ENCODE measurements at regions not wholly inside any gene's neighbourhood (a gene's known extent, or its start where the extent isn't known, plus 50 kb on each side); places are given as distances from the start of the nearest gene placed in this dataset.

GRCh38 chr7:91519241-91520158, 255.3 kb downstream of the FZD1 start:
- Histone ChIP-seq H3K9me2 (replicated peaks; ENCODE audit: insufficient read depth, low read length) (no peaks in the 10 kb centered on the region), H3K9ac (ENCODE audit: low read length) (no peak overlapping the region), H3K27me3 (ENCODE audit: low read length) (no peaks in the 10 kb centered on the region), H2AFZ (ENCODE audit: low read length) (no peak overlapping the region), H3K9me3 (ENCODE audit: low read length) (no peaks in the 10 kb centered on the region), H3K4me1 (ENCODE audit: low read length) (no peaks in the 10 kb centered on the region), H4K20me1 (ENCODE audit: insufficient read depth, low read depth, low read length) (no peaks in the 10 kb centered on the region), H3K79me2 (ENCODE audit: low read length) (no peaks in the 10 kb centered on the region), H3K4me3 (ENCODE audit: low read length) (no peak overlapping the region), H3K36me3 (ENCODE audit: insufficient read depth, low read length) (no peaks in the 10 kb centered on the region), H3K4me2 (ENCODE audit: low read depth, low read length, poor library complexity, severe bottlenecking) (no peak overlapping the region), H3K27ac (ENCODE audit: low read length) (no peak overlapping the region)
- DNase-seq = no peak

GRCh38 chr7:91520645-91521044, 256.4 kb downstream of the FZD1 start:
- Histone ChIP-seq H3K9ac (ENCODE audit: low read length) (no peak overlapping the region), H3K9me3 (ENCODE audit: low read length) (no peaks in the 10 kb centered on the region), H3K27ac (ENCODE audit: low read length) (no peak overlapping the region), H4K20me1 (ENCODE audit: insufficient read depth, low read depth, low read length) (no peaks in the 10 kb centered on the region), H2AFZ (ENCODE audit: low read length) (no peak overlapping the region), H3K27me3 (ENCODE audit: low read length) (no peaks in the 10 kb centered on the region), H3K9me2 (replicated peaks; ENCODE audit: insufficient read depth, low read length) (no peaks in the 10 kb centered on the region), H3K79me2 (ENCODE audit: low read length) (no peaks in the 10 kb centered on the region), H3K4me2 (ENCODE audit: low read depth, low read length, poor library complexity, severe bottlenecking) (no peak overlapping the region), H3K36me3 (ENCODE audit: insufficient read depth, low read length) (no peaks in the 10 kb centered on the region), H3K4me3 (ENCODE audit: low read length) (no peak overlapping the region), H3K4me1 (ENCODE audit: low read length) (no peaks in the 10 kb centered on the region)
- no peak for DNase-seq

GRCh38 chr7:91526404-91526803, 262.2 kb downstream of the FZD1 start:
- Histone ChIP-seq H3K27me3 (ENCODE audit: low read length) (no peaks in the 10 kb centered on the region), H3K4me2 (ENCODE audit: low read depth, low read length, poor library complexity, severe bottlenecking) (no peak overlapping the region), H2AFZ (ENCODE audit: low read length) (no peak overlapping the region)

GRCh38 chr7:91527460-91527859, 263.2 kb downstream of the FZD1 start:
- Histone ChIP-seq H4K20me1 (ENCODE audit: insufficient read depth, low read depth, low read length) (no peaks in the 10 kb centered on the region), H3K27me3 (ENCODE audit: low read length) (no peaks in the 10 kb centered on the region), H3K27ac (ENCODE audit: low read length) (no peak overlapping the region), H3K9me3 (ENCODE audit: low read length) (no peaks in the 10 kb centered on the region), H3K4me2 (ENCODE audit: low read depth, low read length, poor library complexity, severe bottlenecking) (no peak overlapping the region), H3K36me3 (ENCODE audit: insufficient read depth, low read length) (no peaks in the 10 kb centered on the region), H3K9ac (ENCODE audit: low read length) (no peak overlapping the region), H3K4me3 (ENCODE audit: low read length) (no peak overlapping the region), H3K4me1 (ENCODE audit: low read length) (no peaks in the 10 kb centered on the region), H3K79me2 (ENCODE audit: low read length) (no peaks in the 10 kb centered on the region), H2AFZ (ENCODE audit: low read length) (no peak overlapping the region), H3K9me2 (replicated peaks; ENCODE audit: insufficient read depth, low read length) (no peaks in the 10 kb centered on the region)
- no peak for DNase-seq

More at GRCh38 chr7:91526404-91526803, 262.2 kb downstream of the FZD1 start:
- Histone ChIP-seq H3K9me2 (replicated peaks; ENCODE audit: insufficient read depth, low read length) (no peaks in the 10 kb centered on the region), H3K27ac (ENCODE audit: low read length) (no peak overlapping the region), H3K9me3 (ENCODE audit: low read length) (no peaks in the 10 kb centered on the region), H3K79me2 (ENCODE audit: low read length) (no peaks in the 10 kb centered on the region), H3K4me3 (ENCODE audit: low read length) (no peak overlapping the region), H3K9ac (ENCODE audit: low read length) (no peak overlapping the region), H3K36me3 (ENCODE audit: insufficient read depth, low read length) (no peaks in the 10 kb centered on the region), H3K4me1 (ENCODE audit: low read length) (no peaks in the 10 kb centered on the region), H4K20me1 (ENCODE audit: insufficient read depth, low read depth, low read length) (no peaks in the 10 kb centered on the region)
- DNase-seq = no peak

GRCh38 chr7:91533996-91534395, 269.8 kb downstream of the FZD1 start:
- Histone ChIP-seq H4K20me1 (ENCODE audit: insufficient read depth, low read depth, low read length) (no peaks in the 10 kb centered on the region), H3K79me2 (ENCODE audit: low read length) (no peaks in the 10 kb centered on the region), H3K4me1 (ENCODE audit: low read length) (no peaks in the 10 kb centered on the region), H3K27ac (ENCODE audit: low read length) (no peak overlapping the region), H3K27me3 (ENCODE audit: low read length) (no peaks in the 10 kb centered on the region), H3K9ac (ENCODE audit: low read length) (no peak overlapping the region), H3K4me3 (ENCODE audit: low read length) (no peak overlapping the region), H3K9me2 (replicated peaks; ENCODE audit: insufficient read depth, low read length) (no peaks in the 10 kb centered on the region), H3K4me2 (ENCODE audit: low read depth, low read length, poor library complexity, severe bottlenecking) (no peak overlapping the region), H3K36me3 (ENCODE audit: insufficient read depth, low read length) (no peaks in the 10 kb centered on the region), H2AFZ (ENCODE audit: low read length) (no peak overlapping the region), H3K9me3 (ENCODE audit: low read length) (no peaks in the 10 kb centered on the region)
- no peak for DNase-seq

GRCh38 chr7:91537260-91538152, 273.3 kb downstream of the FZD1 start:
- Histone ChIP-seq H3K4me3 (ENCODE audit: low read length) (no peak overlapping the region), H3K79me2 (ENCODE audit: low read length) (no peaks in the 10 kb centered on the region), H3K9me3 (ENCODE audit: low read length) (no peaks in the 10 kb centered on the region), H4K20me1 (ENCODE audit: insufficient read depth, low read depth, low read length) (no peaks in the 10 kb centered on the region), H3K27ac (ENCODE audit: low read length) (no peak overlapping the region), H3K4me2 (ENCODE audit: low read depth, low read length, poor library complexity, severe bottlenecking) (no peak overlapping the region), H3K9ac (ENCODE audit: low read length) (no peak overlapping the region), H3K9me2 (replicated peaks; ENCODE audit: insufficient read depth, low read length) (no peaks in the 10 kb centered on the region), H3K4me1 (ENCODE audit: low read length) (no peaks in the 10 kb centered on the region), H3K27me3 (ENCODE audit: low read length) (no peaks in the 10 kb centered on the region), H2AFZ (ENCODE audit: low read length) (no peak overlapping the region), H3K36me3 (ENCODE audit: insufficient read depth, low read length) (no peaks in the 10 kb centered on the region)
- DNase-seq = no peak

- Histone ChIP-seq H3K36me3 (ENCODE audit: insufficient read depth, low read length) (no peaks in the 10 kb centered on the region), H2AFZ (ENCODE audit: low read length) (no peak overlapping the region), H3K9me3 (ENCODE audit: low read length) (no peaks in the 10 kb centered on the region), H3K9ac (ENCODE audit: low read length) (no peak overlapping the region), H3K4me1 (ENCODE audit: low read length) (no peaks in the 10 kb centered on the region; the same call in 1 of the 2 replicates), H3K79me2 (ENCODE audit: low read length) (no peaks in the 10 kb centered on the region), H3K4me3 (ENCODE audit: low read length) (no peak overlapping the region), H3K27me3 (ENCODE audit: low read length) (no peaks in the 10 kb centered on the region), H3K9me2 (replicated peaks; ENCODE audit: insufficient read depth, low read length) (no peaks in the 10 kb centered on the region), H4K20me1 (ENCODE audit: insufficient read depth, low read depth, low read length) (no peaks in the 10 kb centered on the region), H3K4me2 (ENCODE audit: low read depth, low read length, poor library complexity, severe bottlenecking) (no peak overlapping the region), H3K27ac (ENCODE audit: low read length) (no peak overlapping the region)
- no peak for DNase-seq
Observed at GRCh38 chr7:91541641-91542040, 277.4 kb downstream of the FZD1 start.

- Histone ChIP-seq H3K4me1 (ENCODE audit: low read length) (no peaks in the 10 kb centered on the region; the same call in 1 of the 2 replicates), H3K79me2 (ENCODE audit: low read length) (no peaks in the 10 kb centered on the region), H3K27ac (ENCODE audit: low read length) (no peak overlapping the region), H3K4me3 (ENCODE audit: low read length) (no peak overlapping the region), H3K27me3 (ENCODE audit: low read length) (no peaks in the 10 kb centered on the region), H4K20me1 (ENCODE audit: insufficient read depth, low read depth, low read length) (no peaks in the 10 kb centered on the region), H3K36me3 (ENCODE audit: insufficient read depth, low read length) (no peaks in the 10 kb centered on the region), H3K4me2 (ENCODE audit: low read depth, low read length, poor library complexity, severe bottlenecking) (no peak overlapping the region), H3K9ac (ENCODE audit: low read length) (no peak overlapping the region), H3K9me3 (ENCODE audit: low read length) (no peaks in the 10 kb centered on the region), H3K9me2 (replicated peaks; ENCODE audit: insufficient read depth, low read length) (no peaks in the 10 kb centered on the region), H2AFZ (ENCODE audit: low read length) (no peak overlapping the region)
- DNase-seq = no peak
Observed at GRCh38 chr7:91543646-91544045, 279.4 kb downstream of the FZD1 start.
